ENCODE measurements at regions not wholly inside any gene's neighbourhood (a gene's known extent, or its start where the extent isn't known, plus 50 kb on each side); places are given as distances from the start of the nearest gene placed in this dataset.

DNA sequence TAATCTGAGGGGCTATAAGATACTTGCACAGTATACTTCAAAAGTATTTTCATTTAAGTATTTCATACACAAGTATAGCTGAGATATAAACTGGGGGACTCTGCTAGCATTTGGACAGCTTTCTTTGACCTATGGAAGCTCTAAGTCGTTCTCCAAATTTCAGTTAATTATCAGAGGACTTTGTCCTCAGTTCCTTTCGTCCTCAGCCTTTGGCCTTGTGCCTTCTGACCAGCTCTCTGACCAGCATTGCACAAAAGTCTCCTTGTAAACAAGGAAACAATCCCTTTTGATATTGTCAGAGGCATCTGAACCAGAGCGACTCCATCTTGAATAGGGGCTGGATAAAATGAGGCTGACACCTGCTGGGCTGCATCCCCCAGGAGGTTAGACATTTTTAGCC lies 464.0 kb upstream of the FAM241A start:
- no peak for DNase-seq

DNA sequence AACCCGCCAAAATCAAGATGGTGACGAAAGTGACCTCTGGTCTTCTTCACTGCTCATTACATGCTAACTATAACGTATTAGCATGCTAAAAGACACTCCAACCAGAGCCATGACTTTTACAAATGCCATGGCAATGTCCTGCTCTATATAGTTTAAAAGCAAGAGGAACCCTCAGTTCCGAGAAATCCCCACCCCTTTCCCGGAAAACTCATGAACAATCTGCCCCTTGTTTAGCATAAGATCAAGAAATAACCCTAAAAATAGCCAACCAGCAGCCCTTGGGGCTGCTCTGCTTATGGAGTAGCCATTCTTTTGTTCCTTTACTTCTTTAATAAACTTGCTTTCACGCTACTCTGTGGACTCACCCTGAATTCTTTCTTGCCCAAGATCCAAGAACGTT lies 463.5 kb upstream of the FAM241A start:
- no peak for DNase-seq

DNA sequence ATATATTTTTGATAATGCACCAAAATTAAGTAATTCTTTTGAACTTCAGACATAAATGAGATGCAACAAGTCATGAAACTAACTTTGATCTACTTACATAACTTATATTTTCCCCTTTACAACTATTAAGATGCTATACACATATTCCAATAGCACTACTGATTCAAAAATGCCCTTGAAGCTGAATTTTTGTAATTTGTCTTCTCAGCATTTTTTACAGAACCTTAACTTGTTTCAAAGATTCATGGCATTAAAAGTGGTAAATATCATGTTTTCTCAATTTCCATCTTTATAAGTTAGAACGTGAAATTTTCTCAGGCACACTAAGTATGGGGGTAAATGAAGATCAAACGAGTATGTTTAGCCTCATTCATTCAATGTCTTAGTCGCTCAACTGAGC lies 460.0 kb upstream of the FAM241A start:
- DNase-seq, result no peak

DNA sequence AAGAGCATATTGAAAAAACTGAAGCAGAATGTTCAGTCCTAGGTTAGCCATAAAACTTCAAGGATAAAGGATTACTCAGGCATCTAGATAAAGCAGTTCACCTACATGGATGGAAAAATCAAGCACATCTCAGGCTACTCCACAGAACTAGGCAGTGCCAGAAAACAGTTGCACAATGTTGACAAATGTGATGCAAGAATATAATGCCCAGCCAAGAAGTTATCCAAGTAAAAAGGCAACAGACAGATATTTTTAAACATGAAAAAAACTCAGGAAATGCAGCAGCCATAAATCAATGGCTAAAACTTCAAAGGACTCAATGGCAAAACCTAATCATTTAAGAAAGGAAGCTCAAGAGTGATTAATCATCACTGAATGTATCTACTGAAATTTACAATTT lies 456.0 kb upstream of the FAM241A start:
- DNase-seq, result peak in 1 of 2 experiments; percentile 6

DNA sequence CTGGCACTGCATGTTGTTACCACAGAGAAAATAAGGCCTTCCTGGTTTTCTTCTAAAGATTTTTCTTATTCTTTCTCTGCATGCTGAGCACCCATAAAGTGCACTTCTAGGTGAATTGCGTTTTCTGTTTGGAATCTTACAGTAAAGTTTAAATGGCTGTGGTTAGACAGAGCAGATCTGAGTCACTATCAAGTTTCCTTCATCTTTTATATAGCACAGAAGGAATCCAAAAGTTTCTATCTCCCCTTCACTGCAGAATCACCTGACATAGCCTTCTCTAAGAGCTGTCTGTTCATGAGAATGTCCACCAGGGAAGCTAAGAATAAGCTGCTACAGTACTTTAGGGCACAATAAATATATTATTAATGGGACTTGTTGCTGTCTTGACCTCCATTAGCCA lies 455.5 kb upstream of the FAM241A start:
- DNase-seq, result no peak

DNA sequence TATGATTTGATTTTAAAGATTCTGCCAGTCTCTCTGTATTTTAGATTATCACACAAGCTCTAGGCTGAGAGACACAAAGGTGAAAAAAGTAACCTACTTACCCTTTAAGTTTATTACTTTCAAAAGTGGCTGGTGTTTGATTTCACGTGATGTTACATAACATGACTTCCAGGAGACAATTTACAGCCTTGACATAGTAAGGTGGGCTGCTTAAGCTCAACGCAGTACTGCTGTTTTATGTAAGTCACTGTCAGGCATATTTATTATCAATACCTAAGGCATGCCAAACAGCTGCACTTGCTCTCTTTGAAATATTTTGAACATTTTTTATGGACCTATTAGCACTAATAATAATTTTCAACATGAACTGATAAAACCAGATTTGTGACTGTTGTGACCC lies 451.5 kb upstream of the FAM241A start:
- no peak for DNase-seq

DNA sequence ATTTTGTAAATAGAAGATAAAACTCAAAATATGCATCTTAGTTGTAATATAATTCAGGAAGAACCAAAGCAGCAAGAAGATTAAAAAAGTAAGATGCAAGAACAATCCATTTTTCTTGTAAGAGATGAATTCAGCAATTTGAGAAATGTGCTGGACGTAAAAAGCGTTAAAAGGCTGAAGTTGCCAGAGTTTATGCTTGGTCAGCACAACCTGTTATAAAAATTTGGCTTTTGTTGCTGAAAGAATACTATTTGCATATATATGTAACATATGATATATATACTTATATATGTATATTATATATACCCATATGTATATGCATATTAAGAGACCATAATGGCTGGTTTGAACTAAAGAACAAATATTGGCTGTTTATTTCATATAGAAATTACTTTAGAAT lies 449.6 kb upstream of the FAM241A start:
- DNase-seq, result no peak

DNA sequence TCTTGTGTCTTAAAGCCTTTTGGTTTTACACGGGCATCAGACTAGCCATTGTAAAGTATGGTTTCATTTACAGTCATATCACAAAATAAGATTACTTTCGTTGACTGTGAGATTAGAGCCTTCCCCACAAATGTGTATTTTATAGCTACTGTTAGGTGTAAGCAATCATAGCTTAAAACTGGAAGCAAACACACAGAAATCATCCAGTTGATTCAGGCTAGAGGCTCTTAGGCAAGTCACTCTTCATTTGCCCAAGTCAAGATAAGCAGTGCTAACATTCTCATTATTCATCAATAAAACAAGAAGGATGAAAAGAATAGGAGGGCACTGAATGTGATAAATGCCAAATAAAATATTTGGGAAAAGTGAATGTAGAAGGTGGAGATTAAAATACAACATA lies 448.7 kb upstream of the FAM241A start:
- DNase-seq, result no peak

DNA sequence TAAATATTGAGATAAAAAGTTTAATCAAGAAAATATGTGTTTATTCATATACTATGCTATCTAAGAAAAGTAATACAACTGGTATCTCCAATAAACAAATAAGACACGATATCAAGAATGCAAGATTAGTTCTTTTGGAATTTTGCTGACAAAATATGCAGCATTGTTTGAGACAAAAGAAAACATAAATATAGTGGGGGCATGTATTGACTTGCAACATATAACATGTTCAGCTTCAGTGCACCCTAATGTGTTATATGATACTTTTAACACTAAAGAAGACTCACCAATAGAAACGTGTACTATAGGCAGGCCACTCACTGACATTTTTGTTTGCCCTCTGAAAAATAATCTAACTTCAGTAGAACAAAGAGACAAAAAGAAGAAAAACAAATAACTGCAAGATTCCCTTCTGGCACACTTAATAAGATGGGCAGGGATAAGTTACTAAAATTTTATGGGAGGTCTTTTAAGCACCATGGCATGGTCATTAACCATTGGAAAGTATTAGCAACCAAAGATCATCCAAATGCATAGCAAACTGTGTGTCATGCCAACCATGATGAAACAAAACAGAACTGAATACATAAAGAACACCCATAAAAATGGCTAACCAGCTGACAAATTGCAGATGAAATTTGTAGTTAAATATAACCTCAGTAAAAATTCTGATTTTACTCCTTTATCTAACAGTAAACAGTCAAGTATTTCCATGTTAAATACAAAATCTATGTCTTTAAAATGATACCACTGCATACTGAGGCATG lies 447.9 kb upstream of the FAM241A start:
- DNase-seq, result no peak

DNA sequence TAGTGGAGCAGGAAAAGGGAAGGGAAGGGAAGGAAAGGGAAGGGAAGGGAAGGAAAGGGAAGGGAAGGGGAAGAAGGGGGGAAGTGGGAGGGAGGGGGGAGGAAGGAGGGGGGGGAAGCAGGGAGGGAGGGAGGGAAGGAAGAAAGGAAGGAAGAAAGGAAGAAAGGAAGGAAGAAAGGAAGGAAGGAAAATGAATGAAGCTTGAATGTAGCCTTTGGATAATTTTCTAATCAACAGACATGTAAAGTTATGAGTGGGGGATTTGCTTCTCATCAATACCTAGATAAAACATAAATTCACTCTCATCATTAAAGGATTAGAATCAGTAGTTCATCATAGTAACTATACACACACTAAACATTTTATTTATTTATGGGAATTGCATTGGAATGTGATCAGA lies 446.9 kb upstream of the FAM241A start:
- no peak for DNase-seq

DNA sequence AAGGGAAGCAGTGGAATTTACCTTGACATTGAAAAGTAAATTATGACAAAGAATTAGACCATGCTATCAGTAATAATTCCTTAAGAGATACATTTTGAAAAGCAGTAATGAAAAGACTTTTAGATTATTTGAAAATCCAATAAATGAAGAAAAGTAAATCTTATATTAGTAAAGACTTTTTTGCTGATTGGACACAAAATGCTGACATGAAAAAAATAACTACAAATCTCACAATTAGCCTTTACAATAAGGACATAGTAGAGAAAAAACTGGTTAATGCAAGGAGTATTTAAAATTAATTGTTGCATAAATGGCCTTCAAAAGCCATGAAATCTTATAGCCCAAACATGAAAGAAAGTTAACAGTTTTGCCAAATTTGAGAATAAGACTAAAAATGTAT lies 446.1 kb upstream of the FAM241A start:
- DNase-seq, result no peak

DNA sequence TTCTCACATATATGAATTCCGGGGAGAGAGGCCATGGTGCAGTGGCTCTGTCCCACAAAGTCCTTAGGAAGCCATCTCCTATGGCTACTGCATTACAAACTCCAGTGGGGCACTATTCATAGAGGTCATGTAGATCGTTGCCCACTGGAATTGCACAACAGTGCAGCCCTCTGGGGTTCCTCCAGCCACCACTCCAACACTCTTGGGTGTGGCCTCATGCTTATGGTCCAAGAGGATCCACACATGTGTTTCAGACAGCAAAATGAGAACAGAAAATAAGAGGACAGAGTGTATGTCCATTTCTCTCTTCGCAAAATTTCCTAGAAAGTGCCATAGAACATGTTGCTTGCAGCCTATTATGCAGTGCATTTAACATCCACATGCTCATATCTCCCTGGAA lies 444.2 kb upstream of the FAM241A start:
- DNase-seq, result no peak

DNA sequence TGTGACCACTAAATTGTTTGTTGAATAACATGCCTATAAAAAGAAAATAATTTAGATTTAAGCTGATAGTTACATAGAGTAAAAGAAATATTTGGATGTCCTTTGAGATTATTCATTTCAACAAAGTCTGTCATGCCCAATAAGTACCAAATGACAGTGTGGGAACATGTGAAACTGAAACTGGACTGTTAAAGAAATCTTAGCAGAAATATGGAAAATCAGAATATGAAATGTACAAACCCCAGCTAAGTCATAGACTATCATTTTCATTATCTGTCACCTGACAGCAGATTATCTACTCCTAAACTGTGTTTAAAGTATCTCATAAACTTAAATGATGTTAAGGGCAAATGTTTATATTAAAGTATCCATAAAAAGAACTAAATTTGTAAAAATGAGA lies 437.8 kb upstream of the FAM241A start:
- DNase-seq, result no peak

DNA sequence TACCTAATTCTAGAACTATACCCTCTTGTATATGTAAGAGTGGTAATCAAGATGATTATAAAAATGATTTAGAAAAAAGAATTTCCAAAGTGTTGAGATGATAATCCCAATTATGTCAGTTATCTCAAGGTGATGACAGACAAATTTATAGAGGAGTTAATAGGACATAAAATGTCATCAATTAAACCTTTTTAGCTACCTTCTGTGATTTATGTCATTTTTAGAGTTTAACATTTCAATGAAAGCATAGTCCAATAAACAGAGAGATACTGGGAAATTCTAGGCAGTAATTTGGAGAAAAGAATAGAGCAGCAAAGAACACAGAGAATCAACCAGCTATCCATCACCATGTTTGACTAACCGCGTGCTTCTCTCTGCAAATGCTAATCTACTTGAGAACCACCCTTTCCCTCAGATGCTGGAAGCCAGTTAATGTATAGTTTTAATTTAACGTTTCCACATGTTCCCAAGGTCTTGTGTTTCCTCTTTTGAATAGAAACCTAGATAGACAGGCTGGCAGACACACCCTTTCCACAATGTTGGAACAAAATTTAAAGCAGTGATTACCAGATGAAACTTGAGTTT lies 433.1 kb upstream of the FAM241A start:
- DNase-seq, result no peak

DNA sequence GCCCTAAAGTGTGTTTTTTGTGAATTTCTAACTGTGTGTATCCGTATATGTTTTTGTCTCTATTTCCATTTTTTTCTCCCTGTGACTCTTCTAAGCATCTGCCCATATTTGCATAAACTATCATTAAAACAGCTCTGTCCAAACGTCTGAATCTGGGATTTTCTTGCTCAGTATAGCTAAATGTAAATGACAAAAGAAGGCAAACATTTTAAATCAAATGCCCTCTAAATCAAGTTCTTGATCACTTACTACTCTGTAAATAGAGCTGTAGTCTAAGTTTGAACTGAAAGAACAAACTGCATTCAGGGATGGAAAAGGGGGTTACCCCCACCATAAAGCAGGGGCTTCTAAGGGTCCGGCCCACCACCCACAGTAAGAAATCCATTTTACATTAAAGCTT lies 432.0 kb upstream of the FAM241A start:
- no peak for DNase-seq

DNA sequence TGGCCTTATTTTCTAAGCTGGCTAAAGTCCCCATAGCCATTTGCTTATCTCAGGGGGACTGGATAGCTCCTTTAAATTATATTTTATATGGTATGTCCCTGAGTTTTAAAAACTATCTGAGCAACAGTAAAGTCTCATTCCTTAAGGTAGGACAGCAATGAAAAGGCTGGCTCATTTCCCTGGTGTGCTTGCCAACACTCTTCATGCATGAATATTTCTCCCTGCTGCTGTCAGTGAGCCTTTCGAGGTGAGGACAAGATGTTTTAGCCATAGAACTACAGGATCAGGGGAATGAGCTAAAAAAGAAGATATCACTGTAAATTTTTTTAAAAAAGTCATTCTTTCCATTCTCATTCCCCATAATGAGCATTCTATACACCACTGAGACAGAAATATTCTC lies 427.3 kb upstream of the FAM241A start:
- DNase-seq, result peak in 1 of 2 experiments; percentile 30

DNA sequence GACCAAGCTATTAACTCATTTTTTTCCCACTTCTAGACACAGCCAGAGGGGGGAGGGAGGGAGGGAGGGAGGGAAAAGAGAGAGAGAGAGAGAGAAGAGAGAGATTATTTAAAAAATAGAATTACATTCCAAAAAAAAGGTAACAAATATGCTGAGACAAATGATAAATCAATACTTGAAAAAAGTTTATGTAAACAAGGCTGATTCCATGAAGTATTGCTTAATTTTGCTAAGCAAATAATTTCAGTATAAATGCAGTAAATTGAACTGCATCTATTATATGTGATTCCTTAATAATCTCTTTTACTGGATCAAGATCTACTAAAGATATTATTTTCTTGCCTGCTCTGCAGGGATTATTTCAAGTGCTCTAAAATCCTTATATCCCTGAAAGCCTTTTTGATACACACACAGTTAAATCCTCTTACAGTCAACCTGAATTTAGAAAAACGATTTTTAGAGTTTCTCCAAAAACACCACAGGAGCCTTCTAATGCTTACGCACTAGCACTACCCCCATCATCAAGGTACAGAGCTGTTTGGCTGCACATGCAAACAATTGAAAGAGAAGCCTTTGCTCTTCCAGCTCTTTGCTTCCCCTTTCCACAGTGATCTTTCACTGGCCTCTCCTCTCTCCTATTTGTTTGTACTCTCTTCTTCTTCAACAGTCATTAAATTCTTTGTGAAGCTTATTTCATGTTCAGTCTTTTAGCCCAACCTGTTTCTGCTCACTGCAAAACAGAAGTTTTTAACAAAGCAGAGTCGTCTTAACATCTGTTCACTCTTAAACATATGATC lies 426.3 kb upstream of the FAM241A start:
- DNase-seq, result no peak

DNA sequence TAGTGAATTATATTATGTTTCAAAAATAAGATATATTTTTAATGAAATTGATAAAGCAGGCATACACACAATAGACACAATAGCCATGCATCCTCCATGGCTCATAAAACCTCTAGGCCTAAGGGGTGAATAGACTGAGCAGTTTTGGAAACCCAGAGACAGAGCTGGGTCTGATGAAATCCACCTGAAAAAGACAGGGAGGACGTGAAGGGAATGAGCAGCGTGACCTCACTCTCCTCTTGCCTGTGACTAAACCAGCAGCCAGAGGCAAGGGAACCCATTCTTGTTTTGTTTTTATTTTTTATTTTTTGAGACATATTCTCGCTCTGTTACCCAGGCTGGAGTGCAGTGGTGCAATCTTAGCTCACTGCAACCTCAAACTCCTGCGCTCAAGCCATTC lies 424.4 kb upstream of the FAM241A start:
- DNase-seq, result no peak

DNA sequence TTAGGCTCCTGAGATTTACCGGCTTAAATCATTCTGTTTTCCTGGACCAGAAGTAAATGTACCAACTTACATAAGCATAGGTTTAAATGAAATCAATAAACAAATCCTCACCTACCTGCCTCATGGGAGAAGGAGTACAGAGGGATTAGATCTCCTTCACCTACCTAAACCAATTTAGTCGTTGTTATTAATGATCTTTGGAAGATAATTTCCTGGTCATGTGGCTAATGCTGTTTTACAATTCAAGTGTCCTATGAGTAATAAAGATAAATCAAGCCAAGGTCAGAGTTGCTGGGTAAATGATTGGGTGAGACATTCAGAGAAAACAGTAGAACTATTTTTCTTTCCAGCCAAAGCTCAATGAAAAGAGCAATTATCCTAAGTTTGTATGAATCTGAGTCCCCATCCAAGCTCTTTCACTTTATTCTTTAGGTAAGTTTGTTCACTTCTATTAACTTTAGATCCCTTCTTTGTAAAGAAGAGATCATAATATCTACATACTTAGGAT lies 423.0 kb upstream of the FAM241A start:
- no peak for DNase-seq

DNA sequence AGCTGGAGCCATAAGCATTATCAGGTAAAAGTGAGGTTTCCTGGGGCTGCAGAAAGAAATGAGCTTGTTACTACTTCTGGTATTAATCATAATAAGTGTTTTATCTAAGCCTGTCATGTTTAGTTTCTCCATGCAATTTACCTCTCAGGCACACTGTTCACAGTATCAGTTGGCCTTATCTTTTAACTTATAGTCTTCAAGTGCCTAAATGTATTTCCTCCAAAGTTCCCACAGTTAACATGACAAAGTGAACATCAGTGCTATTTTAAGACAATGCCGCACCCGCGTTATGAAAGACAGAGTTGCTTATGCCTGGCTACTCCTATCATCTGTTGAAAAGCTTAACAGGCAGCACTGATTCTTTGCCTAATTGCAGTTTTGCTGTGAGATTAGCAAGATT lies 408.7 kb upstream of the FAM241A start:
- no peak for DNase-seq

DNA sequence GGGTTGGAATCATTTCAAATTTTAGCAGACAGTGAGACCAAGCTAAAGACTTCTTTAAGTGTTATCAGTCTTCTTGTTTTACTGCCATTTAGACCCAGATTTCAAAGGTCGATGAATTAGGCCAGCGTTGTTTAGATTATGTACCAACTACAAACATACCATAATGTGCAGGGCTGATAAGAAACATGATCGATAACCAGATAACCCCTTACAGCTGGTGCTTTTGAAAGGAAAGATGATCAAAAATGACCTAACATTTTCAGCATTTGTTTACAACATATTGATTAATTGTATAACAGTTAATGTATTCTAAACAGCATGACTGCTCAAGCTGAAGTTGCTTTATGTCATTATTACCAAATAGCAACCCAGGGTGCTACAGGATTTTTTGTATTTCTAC lies 400.4 kb upstream of the FAM241A start:
- no peak for DNase-seq

DNA sequence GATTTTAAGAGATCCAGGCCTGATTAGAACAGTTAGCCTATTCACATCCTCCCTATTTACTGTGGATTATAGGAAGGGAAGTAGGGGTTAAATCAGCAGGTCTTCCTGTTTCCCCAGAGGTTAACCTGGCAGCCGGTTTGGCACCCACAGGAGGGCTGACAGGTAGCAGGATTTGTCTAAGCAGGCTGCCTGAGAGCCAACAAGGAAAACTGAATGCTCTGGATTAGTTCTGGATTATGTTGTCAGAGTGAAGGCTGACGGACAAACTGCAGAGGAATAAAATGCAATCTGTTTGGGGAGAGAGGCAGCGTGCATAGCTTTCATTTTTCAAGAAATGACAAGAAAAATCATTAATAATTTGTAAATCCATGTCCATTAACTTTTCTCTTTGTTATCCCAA lies 397.1 kb upstream of the FAM241A start:
- no peak for DNase-seq

DNA sequence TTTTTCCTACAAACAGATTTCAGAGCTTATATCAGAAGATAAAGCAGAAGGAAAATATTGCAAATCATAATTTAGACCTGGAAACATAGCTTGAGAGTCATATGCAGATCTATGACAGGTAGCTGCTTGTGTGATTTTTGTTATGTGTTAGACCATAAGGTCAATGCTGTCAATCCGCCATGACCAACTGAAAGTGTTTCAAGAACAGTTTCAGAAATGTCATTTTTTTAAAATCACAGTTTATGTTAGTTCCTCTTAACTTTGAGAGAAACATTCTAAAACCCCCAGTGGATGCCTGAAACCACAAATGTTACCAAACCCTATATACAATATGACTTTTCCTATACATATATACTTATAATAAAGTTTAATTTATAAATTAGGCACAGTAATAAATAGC lies 391.3 kb upstream of the FAM241A start:
- no peak for DNase-seq

DNA sequence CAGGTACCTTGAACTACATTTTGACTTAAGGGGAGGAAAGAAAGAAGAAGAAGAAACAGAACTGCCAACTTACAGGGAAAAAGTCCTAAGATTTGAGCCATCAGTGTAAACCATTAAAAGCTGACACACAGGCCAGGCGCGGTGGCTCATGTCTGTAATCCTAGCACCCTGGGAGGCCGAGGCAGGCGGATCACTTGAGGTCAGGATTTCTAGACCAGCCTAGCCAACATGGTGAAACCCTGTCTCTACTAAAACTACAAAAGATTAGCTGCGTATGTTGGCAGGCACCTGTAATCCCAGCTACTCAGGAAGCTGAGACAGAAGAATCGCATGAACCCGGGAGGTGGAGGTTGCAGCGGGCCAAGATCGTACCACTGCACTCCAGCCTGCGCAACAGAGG lies 389.7 kb upstream of the FAM241A start:
- no peak for DNase-seq
